ENCODE measurements at regions not wholly inside any gene's neighbourhood (a gene's known extent, or its start where the extent isn't known, plus 50 kb on each side); places are given as distances from the start of the nearest gene placed in this dataset.

- no peak overlapping the region for H3K27ac ChIP-seq
- H4K20me1 ChIP-seq = no peaks in the 10 kb centered on the region
- H3K36me3 ChIP-seq = no peaks in the 10 kb centered on the region
- H3K27me3 ChIP-seq = no peaks in the 10 kb centered on the region
- no peak overlapping the region for H3K4me2 ChIP-seq
- H3K9me3 ChIP-seq = no peaks in the 10 kb centered on the region
- no peaks in the 10 kb centered on the region for H3K4me1 ChIP-seq
- H3K9ac ChIP-seq = no peak overlapping the region
- TF ChIP-seq Cebpa-rat (IDR thresholded peaks at IDR 0.05) = no peak
- H3K4me3 ChIP-seq = no peak overlapping the region
Observed at GRCh38 chr9:79013715-79014610, 557.8 kb upstream of the TLE4 start.

GRCh38 chr9:79014929-79015699 lies 556.7 kb upstream of the TLE4 start:
- Histone ChIP-seq H4K20me1 (no peaks in the 10 kb centered on the region), H3K9me3 (no peaks in the 10 kb centered on the region), H3K36me3 (no peaks in the 10 kb centered on the region), H3K4me2 (no peak overlapping the region), H3K4me1 (no peaks in the 10 kb centered on the region), H3K27ac (no peak overlapping the region), H3K9ac (no peak overlapping the region), H3K4me3 (no peak overlapping the region), H3K27me3 (no peaks in the 10 kb centered on the region)
- no peak for TF ChIP-seq Cebpa-rat (IDR thresholded peaks at IDR 0.05)

- no peaks in the 10 kb centered on the region for H4K20me1 ChIP-seq
- no peak for TF ChIP-seq Cebpa-rat (IDR thresholded peaks at IDR 0.05)
- H3K9me3 ChIP-seq = no peaks in the 10 kb centered on the region
- H3K27ac ChIP-seq = no peak overlapping the region
- H3K4me1 ChIP-seq = no peaks in the 10 kb centered on the region
- no peak overlapping the region for H3K4me3 ChIP-seq
- no peak overlapping the region for H3K9ac ChIP-seq
- H3K27me3 ChIP-seq = no peaks in the 10 kb centered on the region
- H3K36me3 ChIP-seq = no peaks in the 10 kb centered on the region
- no peak overlapping the region for H3K4me2 ChIP-seq
Observed at GRCh38 chr9:79015951-79016350, 555.8 kb upstream of the TLE4 start.

DNA sequence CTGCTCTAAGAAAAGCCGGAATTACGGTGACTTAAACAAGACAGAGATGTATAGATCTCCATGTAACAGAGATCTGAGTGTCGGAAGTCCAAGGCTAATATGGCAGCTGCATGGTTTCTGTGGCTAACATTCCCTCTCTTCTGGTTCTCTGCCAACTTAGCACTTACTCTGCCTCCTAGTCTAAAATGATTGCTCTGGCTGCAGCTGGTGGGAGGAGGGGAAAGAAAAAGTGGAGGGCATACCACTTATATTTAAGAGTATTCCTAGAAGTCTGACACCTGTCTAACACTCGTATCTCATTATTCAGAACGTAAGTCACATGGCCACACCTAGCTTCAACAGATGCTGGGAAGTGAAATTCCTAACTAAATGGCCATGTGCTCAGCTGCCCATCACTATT lies 551.5 kb upstream of the TLE4 start:
- no peaks in the 10 kb centered on the region for H3K4me1 ChIP-seq
- H3K27ac ChIP-seq = no peak overlapping the region
- H3K4me2 ChIP-seq = no peak overlapping the region
- no peak for TF ChIP-seq Cebpa-rat (IDR thresholded peaks at IDR 0.05)
- H3K36me3 ChIP-seq = no peaks in the 10 kb centered on the region
- no peaks in the 10 kb centered on the region for H3K9me3 ChIP-seq
- H4K20me1 ChIP-seq = no peaks in the 10 kb centered on the region
- no peak overlapping the region for H3K9ac ChIP-seq
- no peak overlapping the region for H3K4me3 ChIP-seq
- H3K27me3 ChIP-seq = no peaks in the 10 kb centered on the region

- H3K9ac ChIP-seq = no peak overlapping the region
- H3K4me1 ChIP-seq = peaks cover 2% of the 10 kb centered on the region
- H3K27ac ChIP-seq = no peak overlapping the region
- H3K36me3 ChIP-seq = no peaks in the 10 kb centered on the region
- H3K9me3 ChIP-seq = no peaks in the 10 kb centered on the region
- H3K27me3 ChIP-seq = no peaks in the 10 kb centered on the region
- no peaks in the 10 kb centered on the region for H4K20me1 ChIP-seq
- H3K4me2 ChIP-seq = no peak overlapping the region
- TF ChIP-seq Cebpa-rat (IDR thresholded peaks at IDR 0.05) = no peak
- no peak overlapping the region for H3K4me3 ChIP-seq
Observed at GRCh38 chr9:79021084-79021483, 550.7 kb upstream of the TLE4 start.

GRCh38 chr9:79023134-79023580 lies 548.6 kb upstream of the TLE4 start:
- Histone ChIP-seq H4K20me1 (no peaks in the 10 kb centered on the region), H3K4me1 (peaks cover 13% of the 10 kb centered on the region), H3K9me3 (no peaks in the 10 kb centered on the region), H3K27ac (no peak overlapping the region), H3K9ac (no peak overlapping the region), H3K36me3 (no peaks in the 10 kb centered on the region), H3K4me3 (no peak overlapping the region), H3K27me3 (no peaks in the 10 kb centered on the region), H3K4me2 (no peak overlapping the region)
- TF ChIP-seq Cebpa-rat (IDR thresholded peaks at IDR 0.05) = no peak

GRCh38 chr9:79026316-79026715 lies 545.4 kb upstream of the TLE4 start:
- Histone ChIP-seq H3K4me2 (peak overlapping the region; percentile 51), H3K36me3 (no peaks in the 10 kb centered on the region), H3K4me3 (no peak overlapping the region), H3K4me1 (peaks cover 13% of the 10 kb centered on the region), H3K27me3 (no peaks in the 10 kb centered on the region), H3K9ac (no peak overlapping the region), H3K27ac (no peak overlapping the region), H4K20me1 (no peaks in the 10 kb centered on the region), H3K9me3 (no peaks in the 10 kb centered on the region)
- no peak for TF ChIP-seq Cebpa-rat (IDR thresholded peaks at IDR 0.05)

- Histone ChIP-seq H4K20me1 (no peaks in the 10 kb centered on the region), H3K27me3 (no peaks in the 10 kb centered on the region), H3K4me3 (no peak overlapping the region), H3K36me3 (no peaks in the 10 kb centered on the region), H3K27ac (no peak overlapping the region), H3K4me1 (peaks cover 13% of the 10 kb centered on the region), H3K9me3 (peaks cover 3% of the 10 kb centered on the region; the same call in 1 of the 2 replicates), H3K9ac (no peak overlapping the region), H3K4me2 (no peak overlapping the region)
- TF ChIP-seq Cebpa-rat (IDR thresholded peaks at IDR 0.05) = no peak
Observed at GRCh38 chr9:79028101-79028500, 543.7 kb upstream of the TLE4 start.

- Histone ChIP-seq H3K4me3 (no peak overlapping the region), H4K20me1 (no peaks in the 10 kb centered on the region), H3K9me3 (peaks cover 10% of the 10 kb centered on the region; the same call in 1 of the 2 replicates), H3K27ac (no peak overlapping the region), H3K27me3 (no peaks in the 10 kb centered on the region), H3K4me1 (no peaks in the 10 kb centered on the region), H3K36me3 (no peaks in the 10 kb centered on the region), H3K9ac (no peak overlapping the region), H3K4me2 (no peak overlapping the region)
- TF ChIP-seq Cebpa-rat (IDR thresholded peaks at IDR 0.05) = no peak
Observed at GRCh38 chr9:79034583-79034982, 537.2 kb upstream of the TLE4 start.

DNA sequence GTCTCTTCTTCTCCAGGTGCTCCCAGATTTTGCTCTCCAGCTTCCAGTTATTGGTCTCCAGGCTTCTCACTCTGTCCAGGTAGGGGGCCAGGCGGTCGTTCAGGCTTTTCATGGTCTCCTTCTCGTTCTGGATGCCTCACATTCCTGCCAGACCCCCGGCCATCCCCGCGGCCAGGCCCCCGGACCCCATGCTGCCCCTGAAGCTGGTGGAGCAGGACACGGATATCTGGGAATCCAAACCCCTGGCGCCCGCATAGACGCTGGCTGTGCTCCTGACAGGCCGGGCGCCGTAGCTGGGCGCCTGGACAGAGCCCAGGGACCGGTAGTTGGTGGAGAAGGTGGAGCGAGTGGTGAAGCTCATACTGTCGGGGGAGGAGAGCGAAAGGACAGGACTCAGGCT lies 534.4 kb upstream of the TLE4 start:
- no peak overlapping the region for H3K27ac ChIP-seq
- no peak overlapping the region for H3K4me2 ChIP-seq
- no peaks in the 10 kb centered on the region for H4K20me1 ChIP-seq
- H3K36me3 ChIP-seq = no peaks in the 10 kb centered on the region
- no peaks in the 10 kb centered on the region for H3K27me3 ChIP-seq
- H3K9ac ChIP-seq = no peak overlapping the region
- no peaks in the 10 kb centered on the region for H3K4me1 ChIP-seq
- H3K4me3 ChIP-seq = no peak overlapping the region
- H3K9me3 ChIP-seq = peaks cover 10% of the 10 kb centered on the region; the same call in 1 of the 2 replicates
- no peak for TF ChIP-seq Cebpa-rat (IDR thresholded peaks at IDR 0.05)

Measured in BLaER1 (cell line).